Sigmoid colon (tissue), 4 donors: ENCODE measurements at regions not wholly inside any gene's neighbourhood (a gene's known extent, or its start where the extent isn't known, plus 50 kb on each side); places are given as distances from the start of the nearest gene placed in this dataset.

Experiments used
- CTCF ChIP-seq, 4 experiments: fragments of 450-650 bp in 3 of 4; fragments of 200-600 bp in 1 of 4; IDR thresholded peaks; one replicate each; pipeline ENCODE4 v1.5.1; 2016 to 2019; ENCODE audit warnings: antibody characterized with exemption in 4 of 4, mild to moderate bottlenecking in 3 of 4, moderate library complexity in 2 of 4
- EP300 ChIP-seq, 4 donors: sonication (generic); formaldehyde crosslinking; IDR thresholded peaks; one replicate each; pipeline ENCODE4 v1.6.1; 2017; ENCODE audit warnings: antibody characterized with exemption in 4 of 4

GRCh38 chr9:16325966-16326365 is 544.5 kb downstream of the BNC2 start:
- TF ChIP-seq CTCF (IDR thresholded peaks at IDR 0.05) (no peak), EP300 (IDR thresholded peaks at IDR 0.05) (no peak)
